GM12891 (cell line): ENCODE measurements at regions not wholly inside any gene's neighbourhood (a gene's known extent, or its start where the extent isn't known, plus 50 kb on each side); places are given as distances from the start of the nearest gene placed in this dataset.

Experiments
- POLR2A ChIP-seq: IDR thresholded peaks from 2 replicates; pipeline ENCODE4 v1.6.1; 2011; ENCODE audit warnings: low read depth, low read length, control low read depth
- SPI1 ChIP-seq: IDR thresholded peaks from 2 replicates; pipeline ENCODE4 v1.6.1; 2011; ENCODE audit warnings: low read depth, low read length, control low read depth
- TAF1 ChIP-seq: IDR thresholded peaks from 2 replicates; pipeline ENCODE4 v1.6.1; 2011; ENCODE audit warnings: low read depth, low read length, control low read depth

GRCh38 chr1:80384083-80384830, 1377.7 kb upstream of the ADGRL4 start:
- TF ChIP-seq POLR2A: no peak
- TF ChIP-seq SPI1: no peak
- no peak for TF ChIP-seq TAF1
